ENCODE measurements at regions not wholly inside any gene's neighbourhood (a gene's known extent, or its start where the extent isn't known, plus 50 kb on each side); places are given as distances from the start of the nearest gene placed in this dataset.

DNA sequence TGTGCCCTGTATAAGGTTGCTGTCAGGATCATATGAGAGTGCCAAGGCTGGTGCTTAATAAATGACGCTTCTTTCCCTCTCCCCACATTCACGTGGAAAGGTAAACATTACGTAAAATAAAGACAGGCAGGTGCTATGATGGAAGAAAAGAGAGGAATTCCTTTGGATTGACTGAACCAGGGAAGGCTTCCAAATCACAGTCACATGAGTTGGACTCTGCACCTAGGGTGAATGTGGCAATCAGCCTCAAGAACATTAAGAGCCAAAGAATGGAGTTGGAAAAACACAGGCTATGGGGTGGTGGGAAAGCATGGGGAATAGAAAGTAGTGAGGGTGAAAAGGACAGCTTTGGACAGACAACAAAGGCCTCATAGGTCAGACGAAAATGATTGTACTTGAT lies 473.1 kb downstream of the VRK1 start:
- no peak for DNase-seq
- no peak overlapping the region for H3K4me2 ChIP-seq (ENCODE audit: low read length)

DNA sequence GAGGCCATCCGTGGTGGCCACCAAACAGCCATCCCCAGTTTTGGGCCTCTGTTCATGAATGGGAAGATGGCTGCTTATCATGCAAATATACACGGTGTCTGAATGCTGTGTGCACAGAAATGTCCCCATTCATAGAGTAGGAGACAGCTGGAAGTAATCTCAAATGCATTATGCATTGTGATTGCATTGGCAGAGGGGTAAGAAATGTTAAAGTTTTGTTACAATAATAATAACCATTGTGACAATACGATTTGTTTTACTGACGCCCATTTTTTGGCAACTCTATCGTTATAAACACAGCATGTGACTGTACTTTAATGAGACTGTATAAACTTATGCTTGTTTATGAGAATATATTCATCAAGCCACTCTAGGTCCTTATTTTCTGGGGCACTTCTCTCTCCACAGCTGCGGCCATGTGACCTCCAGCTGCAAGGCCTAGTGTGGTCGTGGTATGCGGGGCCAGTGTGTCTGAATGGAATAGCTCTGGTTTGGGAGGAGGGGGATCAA lies 474.3 kb downstream of the VRK1 start:
- Histone ChIP-seq H3K27me3 (ENCODE audit: insufficient read depth, low read length) (no peaks in the 10 kb centered on the region), H3K9me3 (ENCODE audit: insufficient read depth, low read depth, low read length) (no peaks in the 10 kb centered on the region), H3K79me1 (ENCODE audit: low read length) (no peaks in the 10 kb centered on the region), H3K27ac (ENCODE audit: low read depth, low read length) (no peak overlapping the region), H2BK12ac (ENCODE audit: low read length) (no peak overlapping the region), H3K4me2 (ENCODE audit: low read length) (no peak overlapping the region), H2AFZ (ENCODE audit: insufficient read depth, low read length, poor library complexity) (no peak overlapping the region), H2AK5ac (ENCODE audit: low read length) (no peak overlapping the region), H3K36me3 (ENCODE audit: control insufficient read depth in 1 of 2, insufficient read depth in 2 of 2, low read length in 2 of 2) (no peaks in the 10 kb centered on the region), H3K14ac (ENCODE audit: low read length) (no peak overlapping the region), H3K23ac (ENCODE audit: low read length) (no peak overlapping the region), H3K18ac (ENCODE audit: low read length) (no peak overlapping the region), H3K4me3 (ENCODE audit: low read depth, low read length) (no peak overlapping the region), H4K8ac (ENCODE audit: low read depth, low read length) (no peak overlapping the region), H4K91ac (ENCODE audit: low read depth, low read length) (no peak overlapping the region), H3K4me1 (ENCODE audit: control insufficient read depth in 1 of 2, insufficient read depth in 2 of 2, low read length in 2 of 2) (no peaks in the 10 kb centered on the region), H3K79me2 (ENCODE audit: control insufficient read depth, insufficient read depth, low read length, poor library complexity) (no peaks in the 10 kb centered on the region), H3K4ac (ENCODE audit: low read depth, low read length) (no peak overlapping the region), H2BK5ac (ENCODE audit: low read depth, low read length, poor library complexity) (no peak overlapping the region), H2BK120ac (ENCODE audit: insufficient read depth, low read length, poor library complexity) (no peak overlapping the region), H4K12ac (ENCODE audit: low read depth, low read length) (no peak overlapping the region), H3K9ac (ENCODE audit: low read length) (no peak overlapping the region)
- DNase-seq: no peak
- no CpG with 5 or more reads among the region's 8 CpGs for WGBS (ENCODE audit: extremely low coverage, insufficient coverage, insufficient read length)

More for the DNA sequence above, 473.1 kb downstream of the VRK1 start:
- no peaks in the 10 kb centered on the region for H3K27me3 ChIP-seq (ENCODE audit: insufficient read depth, low read length)
- no peak overlapping the region for H2AFZ ChIP-seq (ENCODE audit: insufficient read depth, low read length, poor library complexity)
- H3K9ac ChIP-seq (ENCODE audit: low read length): no peak overlapping the region
- H2BK12ac ChIP-seq (ENCODE audit: low read length): no peak overlapping the region
- no peaks in the 10 kb centered on the region for H3K36me3 ChIP-seq (ENCODE audit: control insufficient read depth in 1 of 2, insufficient read depth in 2 of 2, low read length in 2 of 2)
- no peak overlapping the region for H3K4ac ChIP-seq (ENCODE audit: low read depth, low read length)
- no peak overlapping the region for H2AK5ac ChIP-seq (ENCODE audit: low read length)
- H3K27ac ChIP-seq (ENCODE audit: low read depth, low read length): no peak overlapping the region
- H3K9me3 ChIP-seq (ENCODE audit: insufficient read depth, low read depth, low read length): no peaks in the 10 kb centered on the region
- H3K4me3 ChIP-seq (ENCODE audit: low read depth, low read length): no peak overlapping the region
- H3K14ac ChIP-seq (ENCODE audit: low read length): no peak overlapping the region
- H4K8ac ChIP-seq (ENCODE audit: low read depth, low read length): no peak overlapping the region
- no peak overlapping the region for H2BK5ac ChIP-seq (ENCODE audit: low read depth, low read length, poor library complexity)
- H3K79me2 ChIP-seq (ENCODE audit: control insufficient read depth, insufficient read depth, low read length, poor library complexity): no peaks in the 10 kb centered on the region
- no peak overlapping the region for H4K91ac ChIP-seq (ENCODE audit: low read depth, low read length)
- no peak overlapping the region for H3K18ac ChIP-seq (ENCODE audit: low read length)
- H3K4me1 ChIP-seq (ENCODE audit: control insufficient read depth in 1 of 2, insufficient read depth in 2 of 2, low read length in 2 of 2): no peaks in the 10 kb centered on the region
- H4K12ac ChIP-seq (ENCODE audit: low read depth, low read length): no peak overlapping the region
- no peaks in the 10 kb centered on the region for H3K79me1 ChIP-seq (ENCODE audit: low read length)
- H3K23ac ChIP-seq (ENCODE audit: low read length): no peak overlapping the region
- no CpG with 5 or more reads among the region's 4 CpGs for WGBS (ENCODE audit: extremely low coverage, insufficient coverage, insufficient read length)
- no peak overlapping the region for H2BK120ac ChIP-seq (ENCODE audit: insufficient read depth, low read length, poor library complexity)

DNA sequence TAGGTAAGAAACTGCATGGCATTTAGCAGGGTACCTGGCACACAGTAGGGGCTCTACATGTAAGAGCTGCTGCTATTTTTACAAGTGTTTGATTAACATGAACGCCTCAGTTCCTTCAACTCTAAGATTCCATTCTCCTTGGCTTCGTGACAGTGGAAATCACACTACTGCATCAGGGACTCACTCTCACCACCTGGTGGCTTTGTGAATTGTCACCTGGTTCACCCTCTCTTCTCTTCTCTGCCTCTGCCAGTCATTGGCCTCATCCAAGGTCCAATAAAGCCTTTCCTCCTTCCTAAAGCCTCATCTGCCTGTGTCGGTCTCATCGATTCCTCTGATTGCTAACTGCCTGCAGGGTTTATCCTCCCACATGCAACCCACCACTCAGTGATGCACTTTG lies 476.4 kb downstream of the VRK1 start:
- DNase-seq: no peak
- H3K36me3 ChIP-seq (ENCODE audit: control insufficient read depth in 1 of 2, insufficient read depth in 2 of 2, low read length in 2 of 2): no peaks in the 10 kb centered on the region
- no peak overlapping the region for H4K8ac ChIP-seq (ENCODE audit: low read depth, low read length)
- no peak overlapping the region for H3K27ac ChIP-seq (ENCODE audit: low read depth, low read length)
- no peak overlapping the region for H4K91ac ChIP-seq (ENCODE audit: low read depth, low read length)
- no peak overlapping the region for H4K12ac ChIP-seq (ENCODE audit: low read depth, low read length)
- no peak overlapping the region for H3K14ac ChIP-seq (ENCODE audit: low read length)
- H3K79me1 ChIP-seq (ENCODE audit: low read length): no peaks in the 10 kb centered on the region
- no peak overlapping the region for H2BK5ac ChIP-seq (ENCODE audit: low read depth, low read length, poor library complexity)
- no peak overlapping the region for H3K18ac ChIP-seq (ENCODE audit: low read length)
- H3K27me3 ChIP-seq (ENCODE audit: insufficient read depth, low read length): no peaks in the 10 kb centered on the region
- H2BK120ac ChIP-seq (ENCODE audit: insufficient read depth, low read length, poor library complexity): no peak overlapping the region
- H3K4me3 ChIP-seq (ENCODE audit: low read depth, low read length): no peak overlapping the region
- H3K9me3 ChIP-seq (ENCODE audit: insufficient read depth, low read depth, low read length): no peaks in the 10 kb centered on the region
- no peak overlapping the region for H3K4me2 ChIP-seq (ENCODE audit: low read length)
- H2AFZ ChIP-seq (ENCODE audit: insufficient read depth, low read length, poor library complexity): no peak overlapping the region
- H3K23ac ChIP-seq (ENCODE audit: low read length): no peak overlapping the region
- H2BK12ac ChIP-seq (ENCODE audit: low read length): no peak overlapping the region
- H3K4me1 ChIP-seq (ENCODE audit: control insufficient read depth in 1 of 2, insufficient read depth in 2 of 2, low read length in 2 of 2): no peaks in the 10 kb centered on the region
- H3K4ac ChIP-seq (ENCODE audit: low read depth, low read length): no peak overlapping the region
- no peak overlapping the region for H2AK5ac ChIP-seq (ENCODE audit: low read length)
- WGBS (ENCODE audit: extremely low coverage, insufficient coverage, insufficient read length): no CpG with 5 or more reads among the region's 4 CpGs
- H3K9ac ChIP-seq (ENCODE audit: low read length): no peak overlapping the region
- no peaks in the 10 kb centered on the region for H3K79me2 ChIP-seq (ENCODE audit: control insufficient read depth, insufficient read depth, low read length, poor library complexity)

DNA sequence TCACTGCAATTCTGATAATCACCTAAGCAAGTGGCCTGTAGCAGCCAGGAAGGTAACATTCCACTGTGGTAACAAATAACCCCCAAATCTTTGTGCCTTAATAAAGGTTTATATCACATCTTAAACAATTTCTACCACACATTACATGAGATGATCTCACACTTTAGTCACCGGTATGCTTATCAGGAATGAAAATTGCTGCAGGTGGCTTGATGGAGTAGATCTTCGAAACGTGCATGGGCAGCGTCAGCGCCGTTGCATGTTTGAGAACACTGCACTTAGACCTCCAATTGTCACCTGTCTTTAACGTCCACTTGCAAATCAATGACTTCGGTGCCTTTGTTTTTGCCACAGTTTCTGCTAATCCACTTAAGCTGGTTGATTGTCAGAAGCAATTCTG lies 477.4 kb downstream of the VRK1 start:
- H4K12ac ChIP-seq (ENCODE audit: low read depth, low read length): no peak overlapping the region
- no peak overlapping the region for H3K9ac ChIP-seq (ENCODE audit: low read length)
- no peak overlapping the region for H3K4me2 ChIP-seq (ENCODE audit: low read length)
- H3K23ac ChIP-seq (ENCODE audit: low read length): no peak overlapping the region
- H3K79me2 ChIP-seq (ENCODE audit: control insufficient read depth, insufficient read depth, low read length, poor library complexity): no peaks in the 10 kb centered on the region
- H3K9me3 ChIP-seq (ENCODE audit: insufficient read depth, low read depth, low read length): no peaks in the 10 kb centered on the region
- H2BK120ac ChIP-seq (ENCODE audit: insufficient read depth, low read length, poor library complexity): no peak overlapping the region
- H3K79me1 ChIP-seq (ENCODE audit: low read length): no peaks in the 10 kb centered on the region
- H3K4me3 ChIP-seq (ENCODE audit: low read depth, low read length): no peak overlapping the region
- peak; percentile 69 to 87 for DNase-seq
- no CpG with 5 or more reads among the region's 8 CpGs for WGBS (ENCODE audit: extremely low coverage, insufficient coverage, insufficient read length)
- H3K27ac ChIP-seq (ENCODE audit: low read depth, low read length): no peak overlapping the region
- no peak overlapping the region for H3K4ac ChIP-seq (ENCODE audit: low read depth, low read length)
- H3K18ac ChIP-seq (ENCODE audit: low read length): no peak overlapping the region
- H2BK5ac ChIP-seq (ENCODE audit: low read depth, low read length, poor library complexity): no peak overlapping the region
- H4K91ac ChIP-seq (ENCODE audit: low read depth, low read length): no peak overlapping the region
- H2AK5ac ChIP-seq (ENCODE audit: low read length): no peak overlapping the region
- no peak overlapping the region for H4K8ac ChIP-seq (ENCODE audit: low read depth, low read length)
- no peak overlapping the region for H2BK12ac ChIP-seq (ENCODE audit: low read length)
- H3K4me1 ChIP-seq (ENCODE audit: control insufficient read depth in 1 of 2, insufficient read depth in 2 of 2, low read length in 2 of 2): no peaks in the 10 kb centered on the region
- no peaks in the 10 kb centered on the region for H3K36me3 ChIP-seq (ENCODE audit: control insufficient read depth in 1 of 2, insufficient read depth in 2 of 2, low read length in 2 of 2)
- H3K27me3 ChIP-seq (ENCODE audit: insufficient read depth, low read length): no peaks in the 10 kb centered on the region
- H3K14ac ChIP-seq (ENCODE audit: low read length): no peak overlapping the region
- no peak overlapping the region for H2AFZ ChIP-seq (ENCODE audit: insufficient read depth, low read length, poor library complexity)
